Adipocyte (in vitro differentiated cells): ENCODE measurements at regions not wholly inside any gene's neighbourhood (a gene's known extent, or its start where the extent isn't known, plus 50 kb on each side); places are given as distances from the start of the nearest gene placed in this dataset.
A peak's percentile ranks its signal among the peaks of the same experiment; 100 is the strongest.

Experiments used
- DNase-seq: peaks from one replicate; pipeline ENCODE4 v3.0.0-alpha.2; 2015; ENCODE audit warnings: low read depth
- H3K27me3 ChIP-seq: replicated peaks from 2 replicates; pipeline ENCODE4 v1.7.0; 2013; ENCODE audit warnings: mild to moderate bottlenecking, low read length, moderate library complexity; ENCODE audit not compliant: control insufficient read depth, insufficient read depth
- H3K36me3 ChIP-seq: 2 replicates; pipeline ENCODE4 v1.7.0; 2013; ENCODE audit warnings: low read length, mild to moderate bottlenecking, moderate library complexity; ENCODE audit not compliant: control insufficient read depth, insufficient read depth, severe bottlenecking
- H3K4me1 ChIP-seq: 2 replicates; pipeline ENCODE4 v1.7.0; 2013; ENCODE audit warnings: mild to moderate bottlenecking, low read length, moderate library complexity; ENCODE audit not compliant: control insufficient read depth, insufficient read depth
- H3K4me3 ChIP-seq: 2 replicates; pipeline ENCODE4 v1.7.0; 2013; ENCODE audit warnings: mild to moderate bottlenecking, low read length, moderate library complexity
- H3K9ac ChIP-seq: 2 replicates; pipeline ENCODE4 v1.7.0; 2013; ENCODE audit warnings: mild to moderate bottlenecking, low read length, moderate library complexity
- H3K9me3 ChIP-seq: 2 replicates; pipeline ENCODE4 v1.7.0; 2013; ENCODE audit warnings: mild to moderate bottlenecking, low read length, moderate library complexity; ENCODE audit not compliant: control insufficient read depth

GRCh38 chr6:114588726-114589125, 245.9 kb upstream of the HS3ST5 start:
- Histone ChIP-seq H3K4me3 (no peak overlapping the region), H3K27me3 (no peaks in the 10 kb centered on the region), H3K4me1 (no peaks in the 10 kb centered on the region), H3K9ac (no peak overlapping the region), H3K36me3 (no peaks in the 10 kb centered on the region), H3K9me3 (peaks cover 4% of the 10 kb centered on the region)
- DNase-seq, result no peak

GRCh38 chr6:114586298-114586697, 243.5 kb upstream of the HS3ST5 start:
- H3K4me3 ChIP-seq, result no peak overlapping the region
- H3K27me3 ChIP-seq, result no peaks in the 10 kb centered on the region
- H3K4me1 ChIP-seq, result no peaks in the 10 kb centered on the region
- no peaks in the 10 kb centered on the region for H3K36me3 ChIP-seq
- no peak overlapping the region for H3K9ac ChIP-seq
- H3K9me3 ChIP-seq, result peaks cover 15% of the 10 kb centered on the region
- no peak for DNase-seq

- H3K9ac ChIP-seq, result peak overlapping the region; percentile 18
- no peak for DNase-seq
- no peaks in the 10 kb centered on the region for H3K36me3 ChIP-seq
- H3K9me3 ChIP-seq, result peaks cover 11% of the 10 kb centered on the region
- H3K4me1 ChIP-seq, result no peaks in the 10 kb centered on the region
- H3K4me3 ChIP-seq, result no peak overlapping the region
- H3K27me3 ChIP-seq, result no peaks in the 10 kb centered on the region
Observed at GRCh38 chr6:114581293-114581692, 238.5 kb upstream of the HS3ST5 start.

GRCh38 chr6:114580882-114581281, 238.1 kb upstream of the HS3ST5 start:
- Histone ChIP-seq H3K4me1 (no peaks in the 10 kb centered on the region), H3K27me3 (no peaks in the 10 kb centered on the region)
- no peak for DNase-seq

GRCh38 chr6:114579486-114579885, 236.7 kb upstream of the HS3ST5 start:
- peaks cover 11% of the 10 kb centered on the region for H3K9me3 ChIP-seq
- no peaks in the 10 kb centered on the region for H3K27me3 ChIP-seq
- H3K9ac ChIP-seq, result no peak overlapping the region
- no peaks in the 10 kb centered on the region for H3K36me3 ChIP-seq
- DNase-seq, result no peak
- no peak overlapping the region for H3K4me3 ChIP-seq
- H3K4me1 ChIP-seq, result no peaks in the 10 kb centered on the region

More at GRCh38 chr6:114580882-114581281, 238.1 kb upstream of the HS3ST5 start:
- Histone ChIP-seq H3K4me3 (no peak overlapping the region), H3K36me3 (no peaks in the 10 kb centered on the region), H3K9ac (peak overlapping the region; percentile 18), H3K9me3 (peaks cover 11% of the 10 kb centered on the region)

- DNase-seq, result no peak
- Histone ChIP-seq H3K4me1 (no peaks in the 10 kb centered on the region), H3K9me3 (peaks cover 3% of the 10 kb centered on the region), H3K27me3 (no peaks in the 10 kb centered on the region), H3K36me3 (no peaks in the 10 kb centered on the region), H3K9ac (no peak overlapping the region), H3K4me3 (no peak overlapping the region)
Observed at GRCh38 chr6:114577109-114577508, 234.3 kb upstream of the HS3ST5 start.

GRCh38 chr6:114576330-114576729, 233.5 kb upstream of the HS3ST5 start:
- H3K36me3 ChIP-seq, result no peaks in the 10 kb centered on the region
- H3K4me3 ChIP-seq, result no peak overlapping the region
- H3K9me3 ChIP-seq, result no peaks in the 10 kb centered on the region
- no peak for DNase-seq
- H3K9ac ChIP-seq, result no peak overlapping the region
- no peaks in the 10 kb centered on the region for H3K4me1 ChIP-seq
- no peaks in the 10 kb centered on the region for H3K27me3 ChIP-seq

- Histone ChIP-seq H3K9ac (no peak overlapping the region), H3K36me3 (no peaks in the 10 kb centered on the region), H3K9me3 (peaks cover under 1% of the 10 kb centered on the region), H3K27me3 (no peaks in the 10 kb centered on the region), H3K4me1 (no peaks in the 10 kb centered on the region), H3K4me3 (no peak overlapping the region)
- DNase-seq, result no peak
Observed at GRCh38 chr6:114569669-114570068, 226.8 kb upstream of the HS3ST5 start.

- Histone ChIP-seq H3K4me3 (no peak overlapping the region), H3K9ac (no peak overlapping the region), H3K9me3 (peaks cover 7% of the 10 kb centered on the region), H3K27me3 (no peaks in the 10 kb centered on the region), H3K36me3 (no peaks in the 10 kb centered on the region), H3K4me1 (no peaks in the 10 kb centered on the region)
- DNase-seq, result no peak
Observed at GRCh38 chr6:114564302-114564933, 221.6 kb upstream of the HS3ST5 start.

- Histone ChIP-seq H3K4me3 (no peak overlapping the region), H3K36me3 (no peaks in the 10 kb centered on the region), H3K27me3 (no peaks in the 10 kb centered on the region), H3K9me3 (peaks cover 4% of the 10 kb centered on the region), H3K4me1 (no peaks in the 10 kb centered on the region), H3K9ac (no peak overlapping the region)
- no peak for DNase-seq
Observed at GRCh38 chr6:114559419-114559818, 216.6 kb upstream of the HS3ST5 start.

GRCh38 chr6:114558153-114558552, 215.3 kb upstream of the HS3ST5 start:
- H3K36me3 ChIP-seq, result no peaks in the 10 kb centered on the region
- no peak overlapping the region for H3K9ac ChIP-seq
- no peak for DNase-seq
- no peaks in the 10 kb centered on the region for H3K9me3 ChIP-seq
- H3K27me3 ChIP-seq, result no peaks in the 10 kb centered on the region
- no peaks in the 10 kb centered on the region for H3K4me1 ChIP-seq
- no peak overlapping the region for H3K4me3 ChIP-seq

- H3K9ac ChIP-seq, result no peak overlapping the region
- no peaks in the 10 kb centered on the region for H3K4me1 ChIP-seq
- H3K27me3 ChIP-seq, result no peaks in the 10 kb centered on the region
- H3K36me3 ChIP-seq, result no peaks in the 10 kb centered on the region
- H3K9me3 ChIP-seq, result no peaks in the 10 kb centered on the region
- DNase-seq, result no peak
- H3K4me3 ChIP-seq, result no peak overlapping the region
Observed at GRCh38 chr6:114556846-114557488, 214.1 kb upstream of the HS3ST5 start.
